Stimulated activated effector memory CD8-positive, alpha-beta T cell treated with anti-CD3 and anti-CD28 coated beads, Interleukin-12 subunit alpha, Interleukin-12 subunit beta, amount 100 ng/mL, for 72 hours (primary cell): ENCODE measurements at regions not wholly inside any gene's neighbourhood (a gene's known extent, or its start where the extent isn't known, plus 50 kb on each side); places are given as distances from the start of the nearest gene placed in this dataset.
A peak's percentile ranks its signal among the peaks of the same experiment; 100 is the strongest.

ENCODE experiments used
- ATAC-seq: fragments of 150-1000 bp; cut with Tn5 transposase; 2 replicates; pipeline ENCODE4 v1.10.0; 2021
- DNase-seq, 2 donors: peaks; one replicate each; pipeline ENCODE4 v3.0.0; 2021 to 2022; ENCODE audit warnings: low spot score in 2 of 2
- H3K27ac Mint-ChIP-seq: one replicate; pipeline ENCODE4 v1.8.0; 2022; ENCODE audit warnings: mild to moderate bottlenecking, mixed read lengths
- H3K36me3 Mint-ChIP-seq: one replicate; pipeline ENCODE4 v1.8.0; 2022; ENCODE audit warnings: mild to moderate bottlenecking, mixed read lengths
- H3K4me1 Mint-ChIP-seq: one replicate; pipeline ENCODE4 v1.8.0; 2022; ENCODE audit warnings: mixed read lengths
- H3K4me3 Mint-ChIP-seq: one replicate; pipeline ENCODE4 v1.8.0; 2022; ENCODE audit warnings: mild to moderate bottlenecking, mixed read lengths
- H3K9me3 Mint-ChIP-seq: one replicate; pipeline ENCODE4 v1.8.0; 2022; ENCODE audit warnings: mixed read lengths

DNA sequence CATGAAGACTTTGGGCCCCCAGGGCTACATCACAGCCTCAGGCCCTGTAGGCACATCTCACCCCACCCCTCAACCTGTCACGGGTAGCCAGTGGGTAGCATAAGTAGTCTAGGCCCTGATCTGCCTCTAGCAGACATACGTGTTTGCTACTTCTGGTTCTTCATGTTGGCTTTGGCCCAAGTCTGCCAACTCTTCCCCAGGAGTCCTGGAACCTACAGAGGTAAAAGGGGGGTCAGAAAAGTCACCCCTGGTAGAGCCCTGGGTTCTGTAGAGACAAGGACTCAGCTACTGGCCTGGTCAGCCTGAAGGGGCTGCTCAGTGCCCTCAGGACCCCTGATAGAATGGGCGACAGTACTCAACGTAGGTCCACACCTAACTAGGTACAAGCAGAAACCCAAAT lies 67.5 kb upstream of the UNC5B start:
- H3K36me3 Mint-ChIP-seq, result no peaks in the 10 kb centered on the region
- H3K9me3 Mint-ChIP-seq, result no peaks in the 10 kb centered on the region
- DNase-seq (no peak), ATAC-seq (no peak)
- no peaks in the 10 kb centered on the region for H3K4me1 Mint-ChIP-seq
- H3K27ac Mint-ChIP-seq, result no peak overlapping the region
- no peak overlapping the region for H3K4me3 Mint-ChIP-seq

DNA sequence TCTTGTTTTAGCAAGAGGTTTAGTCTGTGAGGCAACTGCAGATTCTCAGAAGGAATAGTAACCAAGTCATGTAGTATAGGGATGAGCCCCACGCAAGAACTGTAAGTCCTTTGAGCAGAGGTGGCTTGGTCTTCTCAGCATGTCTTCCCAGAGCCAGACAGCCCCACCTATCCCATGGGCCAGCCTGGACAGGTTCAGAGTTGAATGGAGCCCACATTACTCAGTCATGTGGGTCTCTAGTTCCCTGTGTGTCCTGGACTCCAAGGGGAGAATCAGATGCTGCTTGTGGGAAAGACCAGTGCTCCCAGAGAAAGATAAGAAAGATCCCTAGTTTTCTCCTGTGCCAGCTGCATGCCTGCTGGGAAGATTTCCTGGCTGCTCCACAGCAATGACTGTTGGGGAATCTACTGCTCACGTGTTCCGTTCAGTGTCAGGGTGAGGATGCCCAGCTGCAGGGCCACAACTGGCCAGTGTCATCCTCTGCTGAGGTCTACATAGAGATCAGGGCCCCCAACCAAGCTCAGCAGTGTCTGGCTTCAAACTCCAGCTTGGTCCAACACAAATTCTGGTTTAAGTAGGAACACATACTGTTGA lies 66.9 kb upstream of the UNC5B start:
- no peak for DNase-seq
- H3K4me1 Mint-ChIP-seq, result no peaks in the 10 kb centered on the region
- H3K27ac Mint-ChIP-seq, result no peak overlapping the region
- ATAC-seq, result no peak
- no peaks in the 10 kb centered on the region for H3K9me3 Mint-ChIP-seq
- no peak overlapping the region for H3K4me3 Mint-ChIP-seq
- no peaks in the 10 kb centered on the region for H3K36me3 Mint-ChIP-seq

DNA sequence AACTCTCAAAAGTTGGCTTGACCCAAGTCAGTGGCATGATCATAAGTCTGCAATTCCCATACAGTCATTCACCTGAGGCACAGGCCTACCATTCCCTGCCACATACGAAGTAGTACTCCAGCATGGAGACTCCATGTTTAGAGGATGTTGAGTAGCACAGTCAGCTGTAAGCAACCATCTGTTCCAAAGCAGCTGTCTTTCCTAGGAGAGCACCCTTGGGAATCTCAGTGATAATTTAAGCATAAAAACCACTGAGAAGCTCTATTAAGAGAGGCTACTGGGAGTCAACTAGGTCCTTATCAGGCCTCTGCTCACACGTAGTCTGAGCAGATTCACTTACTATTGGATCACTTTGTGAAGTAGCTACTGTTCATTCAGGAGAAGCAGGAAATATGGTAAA lies 61.6 kb upstream of the UNC5B start:
- Mint-ChIP-seq H3K27ac (no peak overlapping the region), H3K4me1 (no peaks in the 10 kb centered on the region), H3K9me3 (no peaks in the 10 kb centered on the region), H3K36me3 (no peaks in the 10 kb centered on the region), H3K4me3 (no peak overlapping the region)
- ATAC-seq (no peak), DNase-seq (no peak)

DNA sequence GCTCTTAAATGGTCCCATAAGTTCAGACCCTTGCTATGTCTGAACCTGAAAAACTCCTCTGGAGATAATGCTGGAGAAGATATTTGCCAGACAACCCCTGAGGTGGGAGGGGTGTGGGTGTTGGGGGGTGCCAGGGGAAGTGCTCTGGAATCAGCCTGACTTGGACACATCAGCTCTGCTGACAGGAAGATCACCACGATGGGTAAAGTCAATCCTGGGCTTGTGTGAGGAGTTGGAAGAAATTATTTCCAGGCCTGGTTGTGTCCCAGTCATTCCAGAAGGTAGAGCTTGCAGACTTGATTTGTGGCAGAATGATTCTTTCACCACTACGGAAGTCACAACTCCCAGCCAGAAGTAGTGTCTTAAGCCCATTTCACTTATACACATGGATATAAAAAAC lies 60.3 kb upstream of the UNC5B start:
- Mint-ChIP-seq H3K9me3 (no peaks in the 10 kb centered on the region), H3K27ac (no peak overlapping the region), H3K4me3 (no peak overlapping the region), H3K36me3 (no peaks in the 10 kb centered on the region), H3K4me1 (no peaks in the 10 kb centered on the region)
- ATAC-seq (no peak), DNase-seq (no peak)

DNA sequence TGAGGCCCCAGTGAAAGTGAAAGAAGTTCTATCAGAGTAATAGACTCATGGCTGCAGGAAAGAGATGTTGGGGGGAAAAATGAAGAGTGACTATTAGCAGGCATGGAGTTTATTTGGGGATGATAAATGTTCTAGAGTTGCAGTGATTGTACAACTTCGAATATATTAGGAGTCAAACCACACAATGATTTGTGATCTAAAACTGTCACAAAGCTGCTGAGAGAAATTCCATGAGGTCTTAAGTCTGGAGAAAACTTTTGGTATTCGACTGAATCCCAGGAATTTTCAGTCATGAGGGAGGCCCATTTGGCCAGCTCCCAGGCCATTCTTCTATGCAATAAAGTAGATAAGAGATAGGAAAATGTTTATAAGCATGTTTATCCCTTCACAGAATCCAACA lies 55.9 kb upstream of the UNC5B start:
- Mint-ChIP-seq H3K27ac (no peak overlapping the region), H3K36me3 (no peaks in the 10 kb centered on the region), H3K4me1 (peaks cover 6% of the 10 kb centered on the region), H3K4me3 (no peak overlapping the region), H3K9me3 (no peaks in the 10 kb centered on the region)
- ATAC-seq, result no peak
- no peak for DNase-seq

DNA sequence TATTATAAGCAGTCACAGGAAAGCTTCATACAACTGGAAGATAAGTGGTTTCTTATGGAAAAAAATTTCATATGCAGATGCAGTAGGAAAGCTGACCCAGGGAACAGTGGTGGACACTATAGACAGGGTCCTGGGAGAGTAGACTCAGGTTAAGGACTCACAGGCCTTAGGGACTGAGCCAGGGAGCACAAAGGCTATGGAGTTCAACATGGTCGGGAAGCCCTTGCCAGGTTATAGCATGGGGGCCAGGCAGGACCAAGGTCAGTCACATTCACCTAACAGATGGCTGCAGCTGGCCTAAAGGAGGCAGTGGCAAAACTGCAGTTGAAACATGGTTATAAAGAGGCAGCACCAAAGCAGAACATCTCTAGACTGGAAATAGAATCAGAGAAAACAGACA lies 54.9 kb upstream of the UNC5B start:
- Mint-ChIP-seq H3K36me3 (no peaks in the 10 kb centered on the region), H3K4me1 (peaks cover 9% of the 10 kb centered on the region), H3K9me3 (no peaks in the 10 kb centered on the region), H3K27ac (no peak overlapping the region), H3K4me3 (no peak overlapping the region)
- DNase-seq, result no peak
- ATAC-seq, result no peak

DNA sequence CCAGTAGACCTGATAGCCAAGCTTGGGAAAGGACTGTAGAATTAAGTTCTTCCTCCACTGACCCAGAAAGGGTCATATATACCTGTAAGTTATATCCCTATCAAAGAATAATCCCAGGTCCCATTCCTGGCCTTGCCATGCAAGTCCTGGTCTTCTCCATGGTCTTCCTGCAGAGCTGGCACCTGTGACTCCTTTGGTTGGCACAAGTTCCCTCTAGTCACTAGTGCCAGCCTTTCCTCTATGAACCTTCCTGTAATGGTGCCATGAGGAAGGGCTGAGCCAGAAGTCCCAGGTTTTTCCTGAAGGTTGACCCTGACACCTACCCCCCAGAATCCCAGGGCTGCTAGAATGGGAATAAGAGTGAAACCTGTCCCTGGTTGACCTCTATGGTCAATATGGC lies 54.1 kb upstream of the UNC5B start:
- Mint-ChIP-seq H3K4me1 (peaks cover 9% of the 10 kb centered on the region), H3K27ac (no peak overlapping the region), H3K36me3 (no peaks in the 10 kb centered on the region), H3K4me3 (no peak overlapping the region), H3K9me3 (no peaks in the 10 kb centered on the region)
- DNase-seq (no peak), ATAC-seq (no peak)

DNA sequence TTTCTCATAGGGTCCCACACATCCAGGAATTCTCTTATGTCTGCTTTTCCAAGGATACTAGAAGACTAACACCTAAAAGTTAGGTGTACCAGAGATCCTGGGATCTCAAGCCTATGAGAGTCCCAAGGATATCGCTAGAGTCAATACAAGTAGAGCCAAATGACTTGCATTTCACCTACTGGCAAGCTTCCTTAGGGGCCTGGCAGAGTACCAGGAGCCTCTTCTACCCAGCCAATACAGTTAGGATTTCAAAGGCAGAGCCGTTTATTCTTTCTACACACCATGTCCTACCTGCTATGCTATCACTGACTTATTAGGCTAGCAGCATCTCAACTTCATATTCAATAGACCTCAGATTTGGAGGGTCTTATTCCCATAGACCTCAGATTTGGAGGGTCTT lies 53.5 kb upstream of the UNC5B start:
- H3K27ac Mint-ChIP-seq, result no peak overlapping the region
- H3K9me3 Mint-ChIP-seq, result no peaks in the 10 kb centered on the region
- DNase-seq (no peak), ATAC-seq (no peak)
- no peaks in the 10 kb centered on the region for H3K36me3 Mint-ChIP-seq
- H3K4me3 Mint-ChIP-seq, result no peak overlapping the region
- H3K4me1 Mint-ChIP-seq, result peaks cover 9% of the 10 kb centered on the region

DNA sequence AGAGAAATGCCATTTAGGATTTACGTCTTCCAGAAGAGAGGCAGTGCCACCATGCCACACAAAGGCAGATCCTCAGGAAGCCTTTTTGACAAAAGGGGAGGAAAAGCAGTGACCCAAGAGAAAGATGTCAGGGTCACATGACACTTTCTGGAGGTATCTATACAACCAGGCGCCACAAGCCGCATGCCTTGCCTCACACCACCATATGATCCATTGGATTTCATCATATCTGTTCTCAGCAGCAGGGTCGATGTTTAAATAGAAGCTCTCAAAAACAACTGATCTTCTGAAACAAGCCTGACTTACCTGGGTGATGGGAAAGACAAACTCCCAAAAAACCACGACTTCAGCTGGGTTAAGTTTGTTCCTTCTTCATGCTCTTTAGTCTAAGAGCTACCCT lies 52.5 kb upstream of the UNC5B start:
- ATAC-seq (no peak), DNase-seq (no peak)
- H3K27ac Mint-ChIP-seq, result no peak overlapping the region
- H3K4me3 Mint-ChIP-seq, result no peak overlapping the region
- H3K9me3 Mint-ChIP-seq, result no peaks in the 10 kb centered on the region
- H3K4me1 Mint-ChIP-seq, result peaks cover 9% of the 10 kb centered on the region
- H3K36me3 Mint-ChIP-seq, result no peaks in the 10 kb centered on the region

DNA sequence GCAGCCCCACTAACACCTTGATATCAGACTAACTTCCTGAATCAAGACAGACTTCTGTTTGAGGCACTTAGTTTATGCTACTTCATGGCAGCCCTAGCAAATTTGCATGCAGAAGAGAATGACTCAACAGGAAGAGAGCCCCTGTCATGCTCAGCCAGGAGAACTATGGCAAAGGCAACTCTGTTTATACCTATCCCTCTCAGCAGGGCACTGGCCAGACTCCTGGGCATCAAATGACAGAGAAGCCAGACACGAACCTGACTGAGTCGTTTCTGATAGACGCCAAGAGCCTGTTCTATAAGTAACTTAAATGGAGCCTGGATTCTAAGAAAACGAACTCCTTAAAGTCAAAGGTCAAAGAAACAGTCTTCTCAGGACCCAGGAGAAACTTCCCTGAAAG lies 50.9 kb upstream of the UNC5B start:
- Mint-ChIP-seq H3K27ac (no peak overlapping the region), H3K9me3 (no peaks in the 10 kb centered on the region), H3K4me3 (no peak overlapping the region), H3K36me3 (no peaks in the 10 kb centered on the region), H3K4me1 (peaks cover 9% of the 10 kb centered on the region)
- ATAC-seq (peak; percentile 55), DNase-seq (no peak)
